HT1080 (cell line): ENCODE measurements at regions not wholly inside any gene's neighbourhood (a gene's known extent, or its start where the extent isn't known, plus 50 kb on each side); places are given as distances from the start of the nearest gene placed in this dataset.
"Not testable (repeated sequence)": the region's sequence is repeated elsewhere in the genome, so short reads cannot be mapped to it uniquely, and the experiment has no call there.

Experiments
- DNase-seq: peaks from one replicate; pipeline ENCODE4 v3.0.0-alpha.2; 2015; ENCODE audit warnings: low read depth

- no peak for DNase-seq
Measured at GRCh38 chr14:85075694-85076476, 454.1 kb upstream of the FLRT2 start.

- not testable (repeated sequence) for DNase-seq
Measured at GRCh38 chr14:85077716-85078115, 452.2 kb upstream of the FLRT2 start.

DNA sequence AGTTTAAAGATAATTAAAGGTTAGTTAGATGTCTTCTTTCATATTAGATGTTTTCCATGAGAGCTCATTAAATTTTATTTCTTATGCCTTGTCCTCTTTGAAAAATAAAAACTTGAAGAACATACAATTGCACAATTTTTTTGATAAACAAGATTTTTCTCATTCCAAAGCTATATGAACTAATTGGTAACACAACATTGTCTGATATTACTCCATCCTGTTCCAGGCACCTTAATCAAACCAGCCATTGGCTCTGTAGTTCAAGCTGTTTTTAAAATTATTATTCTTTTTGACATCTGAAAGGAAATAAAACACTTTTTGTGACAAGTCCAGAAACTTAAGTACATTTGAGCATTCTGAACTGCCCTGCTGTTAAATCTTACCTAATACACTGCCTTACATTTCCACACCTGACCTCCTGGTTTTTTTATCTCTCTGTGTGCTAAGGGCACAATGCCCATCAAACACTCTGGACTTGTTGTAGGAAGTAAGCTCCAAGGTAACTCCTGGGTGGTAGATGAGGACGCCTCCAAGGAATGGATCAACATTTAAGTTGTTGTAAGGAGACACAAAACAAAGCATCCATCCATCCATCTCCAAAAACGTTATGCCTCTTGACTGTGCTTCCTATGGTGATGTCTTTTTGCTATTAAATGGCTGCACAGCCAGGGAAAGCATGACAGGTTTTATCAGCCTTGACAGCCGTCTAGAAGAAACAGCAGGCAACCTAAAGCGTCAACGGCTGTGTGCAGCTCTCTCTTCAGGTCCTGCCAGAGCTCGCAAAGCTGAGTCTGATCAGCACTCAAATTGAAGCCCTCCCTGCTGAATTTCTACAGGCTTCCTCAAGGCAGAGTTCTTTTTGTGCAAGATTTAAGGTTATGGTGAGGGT, 449.9 kb upstream of the FLRT2 start:
- no peak for DNase-seq

GRCh38 chr14:85084344-85084743, 445.6 kb upstream of the FLRT2 start:
- DNase-seq, result no peak

GRCh38 chr14:85085981-85086380, 444.0 kb upstream of the FLRT2 start:
- no peak for DNase-seq

DNA sequence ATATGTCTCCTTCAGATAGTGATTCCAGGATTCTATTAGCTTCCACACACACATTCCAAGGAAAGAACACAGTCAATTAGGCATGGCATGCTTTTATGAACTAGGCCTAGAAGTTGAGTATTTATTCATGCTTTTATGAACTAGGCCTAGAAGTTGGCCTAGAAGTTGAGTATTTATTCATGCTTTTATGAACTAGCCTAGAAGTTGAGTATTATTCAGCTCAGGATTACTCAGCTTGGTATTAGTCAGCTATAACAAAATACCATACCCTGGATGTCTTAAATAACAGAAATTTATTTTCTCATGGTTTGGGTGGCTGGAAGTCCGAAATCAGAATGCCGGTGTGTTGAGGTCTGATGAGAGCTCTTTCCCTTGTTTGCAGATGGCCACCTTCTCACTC, 442.7 kb upstream of the FLRT2 start:
- no peak for DNase-seq

- no peak for DNase-seq
Measured at GRCh38 chr14:85088192-85088591, 441.8 kb upstream of the FLRT2 start.

- DNase-seq, result no peak
Measured at GRCh38 chr14:85090681-85091080, 439.3 kb upstream of the FLRT2 start.

DNA sequence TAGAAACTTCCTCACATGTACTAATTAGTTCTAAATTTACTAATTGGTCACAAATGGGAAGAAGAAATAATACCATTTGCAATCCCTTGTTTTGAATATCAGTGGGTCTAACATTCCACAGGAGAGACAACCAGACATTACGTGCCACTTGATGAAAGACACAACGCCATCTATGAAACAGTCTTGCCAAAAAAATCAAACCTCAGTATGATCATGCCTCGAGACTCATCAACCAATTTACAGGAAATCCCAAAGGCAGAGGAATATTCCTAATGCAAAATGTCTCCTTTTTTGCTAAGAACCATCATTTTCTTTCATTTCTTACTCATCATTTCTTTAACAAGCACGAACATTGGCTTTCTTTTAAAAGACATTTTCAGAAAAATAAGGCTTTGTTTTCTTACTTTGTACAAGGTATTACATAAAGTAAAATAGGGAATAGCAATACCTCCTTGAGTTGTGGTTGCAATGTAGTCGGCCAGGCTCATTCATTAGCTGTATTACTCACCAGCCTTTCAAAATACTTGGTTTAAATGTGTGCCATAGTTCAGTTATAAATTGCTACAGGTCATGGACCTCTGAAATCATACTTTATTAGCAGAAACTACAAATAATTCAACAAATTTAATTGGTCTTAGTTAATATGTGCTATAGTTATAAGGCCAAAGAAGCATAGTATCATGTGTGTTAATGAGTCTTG, 436.2 kb upstream of the FLRT2 start:
- DNase-seq, result no peak

DNA sequence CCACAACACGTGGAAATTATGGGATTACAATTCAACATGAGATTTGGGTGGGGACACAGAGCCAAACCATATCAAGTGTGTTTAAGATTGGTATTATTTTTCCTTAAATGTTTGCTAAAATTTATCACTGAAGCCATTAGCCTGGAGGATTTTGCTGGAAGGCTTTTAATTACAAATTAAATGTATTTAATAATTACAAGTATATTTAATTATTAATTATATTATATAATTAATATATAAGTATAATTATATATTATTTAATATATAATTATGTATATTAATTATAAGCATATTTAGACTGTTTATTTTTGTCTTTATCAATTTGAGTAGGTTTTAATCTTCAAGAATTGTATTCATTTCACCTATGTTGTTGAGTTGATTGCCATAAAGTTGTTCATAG, 427.4 kb upstream of the FLRT2 start:
- no peak for DNase-seq

- no peak for DNase-seq
Measured at GRCh38 chr14:85106506-85106905, 423.4 kb upstream of the FLRT2 start.

DNA sequence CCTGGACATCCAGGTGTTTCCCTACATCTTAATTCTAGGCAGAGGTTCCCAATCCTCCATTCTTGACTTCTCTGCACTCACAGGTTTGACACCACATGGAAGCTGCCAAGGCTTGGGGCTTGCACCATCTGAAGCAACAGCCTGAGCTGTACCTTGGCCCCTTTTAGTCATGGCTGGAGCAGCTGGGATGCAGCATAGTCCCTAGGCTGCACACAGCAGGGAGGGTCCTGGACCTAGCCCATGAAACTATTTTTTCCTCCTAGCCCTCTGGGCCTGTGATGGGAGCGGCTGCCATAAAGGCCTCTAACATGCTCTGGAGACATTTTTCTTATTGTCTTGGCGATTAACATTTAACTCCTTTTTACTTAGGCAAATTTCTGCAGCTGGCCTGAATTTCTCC, 417.2 kb upstream of the FLRT2 start:
- no peak for DNase-seq

GRCh38 chr14:85115921-85116320, 414.0 kb upstream of the FLRT2 start:
- no peak for DNase-seq

- DNase-seq, result no peak
Measured at GRCh38 chr14:85118274-85118673, 411.7 kb upstream of the FLRT2 start.

GRCh38 chr14:85122690-85123089, 407.3 kb upstream of the FLRT2 start:
- peak; percentile 49 for DNase-seq

DNA sequence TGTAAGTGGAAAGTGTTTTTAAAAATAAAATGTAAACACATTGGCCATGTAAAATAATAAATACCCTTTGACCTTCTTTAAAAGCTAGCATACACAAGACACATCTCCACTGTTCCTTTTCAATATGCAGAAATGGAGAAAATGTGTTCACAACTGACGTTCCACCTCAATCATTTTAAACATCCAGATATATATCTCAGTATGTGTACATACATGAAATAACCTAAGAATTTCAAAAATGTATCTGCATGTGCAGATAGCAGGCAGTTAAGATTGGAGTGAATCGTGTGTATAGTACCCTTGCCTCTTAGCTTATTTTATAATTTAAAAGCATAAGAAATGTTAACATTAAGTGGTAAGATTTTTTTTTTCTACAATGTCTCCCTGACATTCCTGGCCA, 406.2 kb upstream of the FLRT2 start:
- no peak for DNase-seq

- no peak for DNase-seq
Measured at GRCh38 chr14:85124631-85125290, 405.2 kb upstream of the FLRT2 start.

GRCh38 chr14:85125291-85125670, 404.7 kb upstream of the FLRT2 start:
- no peak for DNase-seq

- no peak for DNase-seq
Measured at GRCh38 chr14:85129921-85130320, 400.0 kb upstream of the FLRT2 start.

- DNase-seq, result no peak
Measured at GRCh38 chr14:85131226-85131922, 398.6 kb upstream of the FLRT2 start.

- no peak for DNase-seq
Measured at GRCh38 chr14:85142982-85143381, 387.0 kb upstream of the FLRT2 start.
